ENCODE measurements at regions not wholly inside any gene's neighbourhood (a gene's known extent, or its start where the extent isn't known, plus 50 kb on each side); places are given as distances from the start of the nearest gene placed in this dataset.

GRCh38 chr10:88081457-88082054, 218.1 kb downstream of the PTEN start:
- no peaks in the 10 kb centered on the region for H3K4me1 ChIP-seq (ENCODE audit: control insufficient read depth, low read depth, low read length)
- no peak overlapping the region for H2BK5ac ChIP-seq (ENCODE audit: low read length)
- H3K4ac ChIP-seq (ENCODE audit: low read depth, low read length), result no peak overlapping the region
- H3K56ac ChIP-seq (ENCODE audit: low read length), result no peak overlapping the region
- no peaks in the 10 kb centered on the region for H3K79me1 ChIP-seq (ENCODE audit: low read length)
- H3K18ac ChIP-seq (ENCODE audit: low read length), result no peak overlapping the region
- no peak overlapping the region for H4K8ac ChIP-seq (ENCODE audit: low read depth, low read length)
- H3K79me2 ChIP-seq (ENCODE audit: control insufficient read depth, insufficient read depth, low read length), result no peaks in the 10 kb centered on the region
- no peak overlapping the region for H2BK120ac ChIP-seq (ENCODE audit: low read depth, low read length)
- no peak overlapping the region for H3K4me3 ChIP-seq (ENCODE audit: low read length)
- no peaks in the 10 kb centered on the region for H3K27me3 ChIP-seq (ENCODE audit: insufficient read depth, low read length, poor library complexity)
- no peak overlapping the region for H2BK15ac ChIP-seq (replicated peaks; ENCODE audit: low read depth)
- WGBS (ENCODE audit: extremely low coverage, insufficient coverage, low lambda C conversion rate), result no CpG with 5 or more reads among the region's 3 CpGs
- H3K4me2 ChIP-seq (ENCODE audit: low read length), result no peak overlapping the region
- H3K27ac ChIP-seq (ENCODE audit: low read depth, low read length), result no peak overlapping the region
- no peak for DNase-seq
- H3K23ac ChIP-seq (ENCODE audit: low read length), result no peak overlapping the region
- no peak overlapping the region for H3K9ac ChIP-seq (ENCODE audit: low read length)
- H2AK5ac ChIP-seq (ENCODE audit: low read length), result no peak overlapping the region
- H3K36me3 ChIP-seq (ENCODE audit: control insufficient read depth, insufficient read depth, low read length), result no peaks in the 10 kb centered on the region
- H4K5ac ChIP-seq (ENCODE audit: low read length), result no peak overlapping the region

GRCh38 chr10:88082391-88082790, 219.0 kb downstream of the PTEN start:
- Histone ChIP-seq H3K4me2 (ENCODE audit: low read length) (no peak overlapping the region), H3K79me2 (ENCODE audit: control insufficient read depth, insufficient read depth, low read length) (no peaks in the 10 kb centered on the region), H3K4ac (ENCODE audit: low read depth, low read length) (no peak overlapping the region), H2BK120ac (ENCODE audit: low read depth, low read length) (no peak overlapping the region), H3K23ac (ENCODE audit: low read length) (no peak overlapping the region), H3K79me1 (ENCODE audit: low read length) (no peaks in the 10 kb centered on the region), H3K36me3 (ENCODE audit: control insufficient read depth, insufficient read depth, low read length) (no peaks in the 10 kb centered on the region), H4K5ac (ENCODE audit: low read length) (no peak overlapping the region), H3K4me3 (ENCODE audit: low read length) (no peak overlapping the region), H3K9ac (ENCODE audit: low read length) (no peak overlapping the region), H3K18ac (ENCODE audit: low read length) (no peak overlapping the region), H3K27me3 (ENCODE audit: insufficient read depth, low read length, poor library complexity) (no peaks in the 10 kb centered on the region), H4K8ac (ENCODE audit: low read depth, low read length) (no peak overlapping the region), H2AK5ac (ENCODE audit: low read length) (no peak overlapping the region), H3K56ac (ENCODE audit: low read length) (no peak overlapping the region), H2BK15ac (replicated peaks; ENCODE audit: low read depth) (no peak overlapping the region), H3K27ac (ENCODE audit: low read depth, low read length) (no peak overlapping the region), H3K4me1 (ENCODE audit: control insufficient read depth, low read depth, low read length) (no peaks in the 10 kb centered on the region), H2BK5ac (ENCODE audit: low read length) (no peak overlapping the region)
- no CpG with 5 or more reads among the region's 3 CpGs for WGBS (ENCODE audit: extremely low coverage, insufficient coverage, low lambda C conversion rate)
- no peak for DNase-seq

GRCh38 chr10:88082806-88083596, 219.6 kb downstream of the PTEN start:
- Histone ChIP-seq H3K79me2 (ENCODE audit: control insufficient read depth, insufficient read depth, low read length) (no peaks in the 10 kb centered on the region), H3K9ac (ENCODE audit: low read length) (no peak overlapping the region), H2BK120ac (ENCODE audit: low read depth, low read length) (no peak overlapping the region), H3K36me3 (ENCODE audit: control insufficient read depth, insufficient read depth, low read length) (no peaks in the 10 kb centered on the region), H3K4ac (ENCODE audit: low read depth, low read length) (no peak overlapping the region), H4K5ac (ENCODE audit: low read length) (no peak overlapping the region), H3K18ac (ENCODE audit: low read length) (no peak overlapping the region), H3K27ac (ENCODE audit: low read depth, low read length) (no peak overlapping the region), H4K8ac (ENCODE audit: low read depth, low read length) (no peak overlapping the region), H3K4me2 (ENCODE audit: low read length) (no peak overlapping the region), H3K4me1 (ENCODE audit: control insufficient read depth, low read depth, low read length) (no peaks in the 10 kb centered on the region), H3K79me1 (ENCODE audit: low read length) (no peaks in the 10 kb centered on the region), H2BK15ac (replicated peaks; ENCODE audit: low read depth) (no peak overlapping the region), H3K56ac (ENCODE audit: low read length) (no peak overlapping the region), H2AK5ac (ENCODE audit: low read length) (no peak overlapping the region), H2BK5ac (ENCODE audit: low read length) (no peak overlapping the region), H3K27me3 (ENCODE audit: insufficient read depth, low read length, poor library complexity) (no peaks in the 10 kb centered on the region), H3K4me3 (ENCODE audit: low read length) (no peak overlapping the region), H3K23ac (ENCODE audit: low read length) (no peak overlapping the region)
- DNase-seq, result no peak
- no CpG with 5 or more reads among the region's 1 CpG for WGBS (ENCODE audit: extremely low coverage, insufficient coverage, low lambda C conversion rate)

GRCh38 chr10:88083597-88083989, 220.2 kb downstream of the PTEN start:
- Histone ChIP-seq H2AK5ac (ENCODE audit: low read length) (no peak overlapping the region), H3K27me3 (ENCODE audit: insufficient read depth, low read length, poor library complexity) (no peaks in the 10 kb centered on the region), H3K79me1 (ENCODE audit: low read length) (no peaks in the 10 kb centered on the region), H2BK5ac (ENCODE audit: low read length) (no peak overlapping the region), H3K18ac (ENCODE audit: low read length) (no peak overlapping the region), H2BK15ac (replicated peaks; ENCODE audit: low read depth) (no peak overlapping the region), H3K4me3 (ENCODE audit: low read length) (no peak overlapping the region), H3K79me2 (ENCODE audit: control insufficient read depth, insufficient read depth, low read length) (no peaks in the 10 kb centered on the region), H3K4me1 (ENCODE audit: control insufficient read depth, low read depth, low read length) (no peaks in the 10 kb centered on the region), H4K5ac (ENCODE audit: low read length) (no peak overlapping the region), H3K4ac (ENCODE audit: low read depth, low read length) (no peak overlapping the region), H3K36me3 (ENCODE audit: control insufficient read depth, insufficient read depth, low read length) (no peaks in the 10 kb centered on the region), H3K27ac (ENCODE audit: low read depth, low read length) (no peak overlapping the region), H2BK120ac (ENCODE audit: low read depth, low read length) (no peak overlapping the region), H3K23ac (ENCODE audit: low read length) (no peak overlapping the region), H3K4me2 (ENCODE audit: low read length) (no peak overlapping the region), H3K56ac (ENCODE audit: low read length) (no peak overlapping the region), H4K8ac (ENCODE audit: low read depth, low read length) (no peak overlapping the region), H3K9ac (ENCODE audit: low read length) (no peak overlapping the region)
- WGBS (ENCODE audit: extremely low coverage, insufficient coverage, low lambda C conversion rate), result no CpG with 5 or more reads among the region's 7 CpGs
- DNase-seq, result no peak

GRCh38 chr10:88086187-88086960, 222.9 kb downstream of the PTEN start:
- H3K79me1 ChIP-seq (ENCODE audit: low read length), result no peaks in the 10 kb centered on the region
- no peak overlapping the region for H2BK15ac ChIP-seq (replicated peaks; ENCODE audit: low read depth)
- H4K5ac ChIP-seq (ENCODE audit: low read length), result no peak overlapping the region
- H2BK120ac ChIP-seq (ENCODE audit: low read depth, low read length), result no peak overlapping the region
- H3K56ac ChIP-seq (ENCODE audit: low read length), result no peak overlapping the region
- H3K36me3 ChIP-seq (ENCODE audit: control insufficient read depth, insufficient read depth, low read length), result no peaks in the 10 kb centered on the region
- H3K79me2 ChIP-seq (ENCODE audit: control insufficient read depth, insufficient read depth, low read length), result no peaks in the 10 kb centered on the region
- H3K9ac ChIP-seq (ENCODE audit: low read length), result no peak overlapping the region
- DNase-seq, result no peak
- no peaks in the 10 kb centered on the region for H3K27me3 ChIP-seq (ENCODE audit: insufficient read depth, low read length, poor library complexity)
- no peak overlapping the region for H3K18ac ChIP-seq (ENCODE audit: low read length)
- WGBS (ENCODE audit: extremely low coverage, insufficient coverage, low lambda C conversion rate), result no CpG with 5 or more reads among the region's 9 CpGs
- no peak overlapping the region for H2BK5ac ChIP-seq (ENCODE audit: low read length)
- no peak overlapping the region for H3K23ac ChIP-seq (ENCODE audit: low read length)
- no peaks in the 10 kb centered on the region for H3K4me1 ChIP-seq (ENCODE audit: control insufficient read depth, low read depth, low read length)
- H3K4me2 ChIP-seq (ENCODE audit: low read length), result no peak overlapping the region
- no peak overlapping the region for H2AK5ac ChIP-seq (ENCODE audit: low read length)
- no peak overlapping the region for H3K4ac ChIP-seq (ENCODE audit: low read depth, low read length)
- H4K8ac ChIP-seq (ENCODE audit: low read depth, low read length), result no peak overlapping the region
- no peak overlapping the region for H3K27ac ChIP-seq (ENCODE audit: low read depth, low read length)
- H3K4me3 ChIP-seq (ENCODE audit: low read length), result no peak overlapping the region

Data from mesendoderm (in vitro differentiated cells).